AG04449 (cell line): ENCODE measurements at regions not wholly inside any gene's neighbourhood (a gene's known extent, or its start where the extent isn't known, plus 50 kb on each side); places are given as distances from the start of the nearest gene placed in this dataset.

Experiments
- CTCF ChIA-PET: fragments of 350-600 bp; formaldehyde crosslinking; extraction: SDS; loops from one replicate; lab custom pipeline; 2021; ENCODE audit warnings: antibody characterized with exemption; lab: Yijun Ruan, JAX
- POLR2A ChIA-PET: fragments of 400-600, 350-600 bp; formaldehyde crosslinking; extraction: SDS; loops from one replicate; lab custom pipeline; 2020; ENCODE audit warnings: antibody characterized with exemption, inconsistent platforms; lab: Yijun Ruan, JAX
- DNase-seq: peaks from one replicate; pipeline ENCODE4 v3.0.0-alpha.2; 2010; ENCODE audit warnings: low read depth, low spot score
- H3K4me3 ChIP-seq: 2 replicates; pipeline ENCODE4 v1.5.1; 2011; ENCODE audit warnings: low read depth, mild to moderate bottlenecking, control low read depth, low read length
- TF ChIP-seq, protein P1 (sequence below): IDR thresholded peaks from one replicate; pipeline ENCODE4 v1.5.1; 2011; ENCODE audit warnings: mild to moderate bottlenecking, moderate library complexity, low read length, control low read depth, inconsistent platforms; ENCODE audit not compliant: insufficient read depth; ENCODE audit errors: missing control alignments

- CTCF ChIA-PET = no interaction called here
- no peak for DNase-seq
- TF ChIP-seq, protein P1, sequence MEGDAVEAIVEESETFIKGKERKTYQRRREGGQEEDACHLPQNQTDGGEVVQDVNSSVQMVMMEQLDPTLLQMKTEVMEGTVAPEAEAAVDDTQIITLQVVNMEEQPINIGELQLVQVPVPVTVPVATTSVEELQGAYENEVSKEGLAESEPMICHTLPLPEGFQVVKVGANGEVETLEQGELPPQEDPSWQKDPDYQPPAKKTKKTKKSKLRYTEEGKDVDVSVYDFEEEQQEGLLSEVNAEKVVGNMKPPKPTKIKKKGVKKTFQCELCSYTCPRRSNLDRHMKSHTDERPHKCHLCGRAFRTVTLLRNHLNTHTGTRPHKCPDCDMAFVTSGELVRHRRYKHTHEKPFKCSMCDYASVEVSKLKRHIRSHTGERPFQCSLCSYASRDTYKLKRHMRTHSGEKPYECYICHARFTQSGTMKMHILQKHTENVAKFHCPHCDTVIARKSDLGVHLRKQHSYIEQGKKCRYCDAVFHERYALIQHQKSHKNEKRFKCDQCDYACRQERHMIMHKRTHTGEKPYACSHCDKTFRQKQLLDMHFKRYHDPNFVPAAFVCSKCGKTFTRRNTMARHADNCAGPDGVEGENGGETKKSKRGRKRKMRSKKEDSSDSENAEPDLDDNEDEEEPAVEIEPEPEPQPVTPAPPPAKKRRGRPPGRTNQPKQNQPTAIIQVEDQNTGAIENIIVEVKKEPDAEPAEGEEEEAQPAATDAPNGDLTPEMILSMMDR = no peak
- POLR2A ChIA-PET = no interaction called here
- H3K4me3 ChIP-seq = no peak overlapping the region
Measured at GRCh38 chr3:166743481-166744134, 636.5 kb downstream of the ZBBX start.

DNA sequence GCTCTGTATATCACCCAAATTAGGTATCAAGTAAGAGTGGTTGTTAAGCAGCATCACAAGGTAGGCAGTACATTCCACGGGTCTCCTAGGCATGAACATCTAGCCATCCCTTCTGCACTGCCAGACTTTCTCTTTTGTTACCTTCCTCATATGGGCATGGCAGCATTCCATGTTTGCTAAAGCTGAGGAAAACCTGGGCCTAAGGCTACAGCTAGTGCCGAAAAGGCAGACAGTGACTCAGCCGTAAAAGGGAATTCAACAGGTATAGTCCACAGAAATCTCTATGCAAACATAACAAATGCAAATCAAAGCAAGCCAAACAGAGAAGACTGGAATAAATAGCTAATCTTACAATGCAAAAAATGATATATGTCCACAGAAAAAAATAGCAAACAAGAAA lies 645.4 kb downstream of the ZBBX start:
- POLR2A ChIA-PET = no interaction called here
- no peak overlapping the region for H3K4me3 ChIP-seq
- CTCF ChIA-PET = no interaction called here
- no peak for DNase-seq
- TF ChIP-seq, protein P1 = no peak

DNA sequence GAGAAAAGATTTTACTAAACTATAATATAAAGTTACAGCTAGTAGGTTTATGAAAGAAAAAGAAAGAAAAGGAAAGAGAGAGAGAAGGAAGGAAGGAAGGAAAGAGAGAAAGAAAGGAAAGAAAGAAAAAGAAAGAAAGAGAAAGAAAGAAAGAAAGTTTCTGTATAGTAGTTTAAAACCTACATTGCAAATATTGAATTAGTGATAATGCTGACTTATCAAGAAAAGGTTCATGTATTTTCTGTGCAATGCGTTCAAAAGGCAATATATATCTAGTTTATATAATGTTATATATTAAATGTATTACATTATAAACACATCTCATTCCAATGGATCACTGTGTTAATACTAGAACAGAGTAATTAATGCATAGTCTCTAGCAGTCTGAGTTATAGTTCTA lies 648.4 kb downstream of the ZBBX start:
- ChIA-PET POLR2A (no interaction called here), CTCF (no interaction called here)
- TF ChIP-seq, protein P1 = no peak

DNA sequence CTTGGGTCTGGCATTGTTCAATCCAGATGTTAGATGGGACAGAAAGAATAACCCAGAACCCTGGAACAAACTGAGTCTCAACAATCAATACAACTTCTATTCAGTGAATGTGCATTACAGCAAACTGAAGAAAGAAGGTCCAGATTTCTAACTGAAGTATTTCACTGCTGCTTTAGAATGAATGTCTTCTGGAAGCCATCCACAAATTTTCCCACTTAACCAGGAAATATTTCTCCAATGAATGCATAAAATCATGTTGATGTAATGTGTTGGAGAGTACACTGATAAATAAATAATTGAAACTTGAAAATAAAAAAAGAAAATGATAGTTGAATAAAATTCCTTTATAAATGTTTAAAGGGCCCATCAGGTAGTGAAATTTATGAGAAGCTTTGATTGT lies 658.6 kb downstream of the ZBBX start:
- TF ChIP-seq, protein P1 = no peak
- no peak for DNase-seq
- no peak overlapping the region for H3K4me3 ChIP-seq
- ChIA-PET POLR2A (no interaction called here), CTCF (no interaction called here)

More for the DNA sequence above, 648.4 kb downstream of the ZBBX start:
- no peak overlapping the region for H3K4me3 ChIP-seq
- DNase-seq = no peak

- ChIA-PET CTCF (no interaction called here), POLR2A (no interaction called here)
- TF ChIP-seq, protein P1 = no peak
- H3K4me3 ChIP-seq = no peak overlapping the region
- no peak for DNase-seq
Measured at GRCh38 chr3:166714206-166714605, 665.9 kb downstream of the ZBBX start.

GRCh38 chr3:166713787-166714186 lies 666.3 kb downstream of the ZBBX start:
- TF ChIP-seq, protein P1 = no peak
- H3K4me3 ChIP-seq = no peak overlapping the region
- no peak for DNase-seq
- POLR2A ChIA-PET = no interaction called here
- CTCF ChIA-PET = no interaction called here
